Stimulated activated CD4-positive, alpha-beta T cell treated with anti-CD3 and anti-CD28 coated beads, Interleukin-15, amount 100 ng/mL, for 48 hours (primary cell): ENCODE measurements at regions not wholly inside any gene's neighbourhood (a gene's known extent, or its start where the extent isn't known, plus 50 kb on each side); places are given as distances from the start of the nearest gene placed in this dataset.
"Not testable (repeated sequence)": the region's sequence is repeated elsewhere in the genome, so short reads cannot be mapped to it uniquely, and the experiment has no call there.

ENCODE experiments used
- DNase-seq, 2 donors: peaks; one replicate each; pipeline ENCODE4 v3.0.0-alpha.2; 2020; ENCODE audit warnings: low read depth in 2 of 2

DNA sequence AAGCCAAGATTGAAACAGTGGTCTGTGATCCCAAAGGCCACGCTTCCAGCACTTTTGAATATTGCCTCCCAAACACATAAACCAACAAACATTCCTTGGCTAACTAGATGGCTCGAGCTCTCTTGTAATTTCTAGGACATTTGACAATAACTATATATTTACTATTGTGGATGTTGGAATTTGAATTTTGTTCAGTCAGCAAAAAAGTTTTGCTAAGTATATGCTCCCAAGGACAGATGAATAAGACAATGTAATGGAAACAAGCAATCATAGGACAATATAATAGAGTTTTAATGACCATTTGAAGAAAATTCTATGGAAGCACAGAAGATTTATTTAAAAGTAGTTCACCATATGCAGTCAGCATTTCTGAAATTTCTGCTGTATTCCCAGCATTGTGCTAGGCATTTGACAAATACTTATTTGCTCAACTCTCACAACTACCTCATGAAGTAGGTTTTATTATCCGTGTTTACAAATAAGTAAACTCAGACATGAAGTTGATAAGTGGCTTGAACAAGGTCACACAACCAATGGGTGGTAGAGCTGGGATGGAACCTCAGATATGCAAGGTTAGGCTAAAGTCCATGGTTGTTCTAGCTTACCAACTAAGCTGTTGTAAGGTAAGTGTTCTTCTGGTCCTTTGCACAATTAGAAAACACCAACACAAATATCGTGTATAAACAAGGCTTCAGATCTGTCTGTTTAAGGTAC, 205.1 kb downstream of the NUFIP1 start:
- DNase-seq: no peak

DNA sequence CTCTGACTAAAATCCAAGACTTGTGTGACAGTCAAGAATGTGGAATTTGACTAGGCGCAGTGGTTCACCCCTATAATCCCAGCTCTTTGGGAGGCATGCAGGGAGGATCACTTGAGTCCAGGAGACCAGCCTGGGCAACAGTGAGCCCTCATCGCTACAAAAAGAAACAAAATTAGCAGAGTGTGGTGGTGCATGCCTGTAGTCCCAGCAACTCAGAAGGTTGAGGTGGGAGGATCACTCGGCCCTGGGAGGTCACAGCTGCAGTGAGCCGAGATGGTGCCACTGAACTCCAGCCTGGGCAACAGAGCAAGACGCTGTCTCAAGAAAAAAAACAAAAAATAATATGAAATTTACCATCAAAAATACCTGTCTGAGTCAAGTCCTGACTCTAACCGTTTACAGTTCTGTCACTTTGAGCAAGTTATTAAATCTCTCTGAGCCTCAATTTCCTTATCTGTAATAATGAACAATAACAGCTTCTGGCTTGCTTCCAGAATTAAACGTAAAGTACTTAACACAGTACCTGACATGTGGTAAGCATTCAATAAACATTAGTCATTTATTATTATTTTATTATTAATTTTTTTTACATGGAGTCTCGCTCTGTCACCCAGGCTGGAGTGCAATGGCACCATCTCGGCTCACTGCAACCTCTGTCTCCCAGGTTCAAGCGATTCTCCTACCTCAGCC, 204.6 kb upstream of the TSC22D1 start:
- DNase-seq: no peak

DNA sequence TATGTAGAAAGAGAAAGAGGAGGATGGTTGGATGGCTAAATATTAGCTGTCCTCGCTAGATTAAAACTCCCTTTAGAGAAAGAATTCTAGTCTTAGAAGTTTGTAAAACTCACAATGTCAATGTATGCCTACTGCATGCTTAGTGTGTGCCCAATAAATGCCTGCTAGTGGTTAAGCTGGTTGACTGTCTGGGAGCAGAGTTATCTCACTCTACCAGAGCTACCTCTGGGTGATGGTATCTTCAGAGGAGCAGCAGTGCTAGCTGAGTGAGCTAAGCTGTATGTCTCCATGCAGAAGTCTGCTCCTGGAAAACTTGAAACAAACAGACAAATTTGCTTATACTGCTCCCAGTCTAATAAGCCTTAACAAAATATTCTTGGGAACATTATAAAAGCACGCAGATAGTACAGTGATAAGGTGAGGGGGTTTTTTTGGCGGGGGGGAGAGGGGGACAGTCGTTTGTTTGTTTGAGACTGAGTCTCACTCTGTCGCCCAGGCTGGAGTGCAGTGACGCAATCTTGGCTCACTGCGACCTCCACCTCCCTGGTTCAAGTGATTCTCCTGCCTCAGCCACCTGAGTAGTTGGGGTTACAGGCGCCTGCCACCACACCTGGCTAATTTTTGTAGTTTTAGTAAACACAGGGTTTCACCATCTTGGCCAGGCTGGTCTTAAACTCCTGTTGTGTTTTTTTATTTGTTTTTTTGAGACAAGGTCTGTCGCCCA, 202.8 kb upstream of the TSC22D1 start:
- no peak for DNase-seq

DNA sequence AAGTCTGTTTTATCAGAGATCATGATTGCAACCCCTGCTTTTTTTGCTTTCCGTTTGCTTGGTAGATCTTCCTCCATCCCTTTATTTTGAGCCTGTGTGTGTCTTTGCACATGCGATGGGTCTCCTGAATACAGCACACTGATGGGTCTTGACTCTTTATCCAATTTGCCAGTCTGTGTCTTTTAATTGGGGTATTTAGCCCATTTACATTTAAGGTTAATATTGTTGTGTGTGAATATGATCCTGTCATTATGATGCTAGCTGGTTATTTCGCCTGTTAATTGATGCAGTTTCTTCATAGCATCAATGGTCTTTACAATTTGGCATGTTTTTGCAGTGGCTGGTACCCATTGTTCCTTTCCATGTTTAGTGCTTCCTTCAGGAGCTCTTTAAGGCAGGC, 199.2 kb upstream of the TSC22D1 start:
- not testable (repeated sequence) for DNase-seq

DNA sequence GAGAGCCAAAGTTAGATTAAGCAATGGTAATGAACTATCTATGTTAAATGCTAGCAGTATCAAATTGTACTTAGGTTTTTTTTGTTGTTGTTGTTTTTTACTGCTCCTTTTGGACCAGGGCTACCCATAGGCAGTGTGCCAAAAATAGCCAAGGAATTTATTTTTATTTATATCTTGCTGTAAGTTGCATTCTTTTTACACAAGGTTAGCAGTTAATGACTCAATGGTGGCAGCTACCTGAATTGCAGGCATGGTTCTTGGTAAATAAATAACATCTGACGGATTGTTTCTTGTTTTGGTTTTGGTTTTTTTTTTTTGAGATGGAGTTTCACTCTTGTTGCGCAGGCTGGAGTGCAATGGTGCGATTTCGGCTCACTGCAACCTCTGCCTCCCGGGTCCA, 194.8 kb upstream of the TSC22D1 start:
- no peak for DNase-seq

DNA sequence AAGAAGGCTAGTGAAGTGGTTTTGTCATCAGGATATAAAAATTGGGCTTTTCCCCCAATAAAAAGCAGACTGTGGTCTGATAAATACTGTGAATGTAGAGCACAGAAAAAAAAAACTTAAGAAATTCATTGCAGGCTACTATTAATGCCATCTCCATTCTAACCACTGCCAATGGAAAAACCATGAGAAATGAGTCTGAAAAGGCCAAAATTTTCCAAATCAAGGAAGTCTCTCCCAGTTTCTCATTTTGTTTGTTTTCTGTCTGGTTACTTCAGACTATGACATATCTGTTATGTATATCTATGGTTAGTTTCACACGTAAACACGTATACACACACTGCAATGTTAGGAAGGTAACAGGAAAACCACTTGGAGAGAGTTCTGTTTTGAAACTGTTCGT, 193.6 kb upstream of the TSC22D1 start:
- DNase-seq: no peak

DNA sequence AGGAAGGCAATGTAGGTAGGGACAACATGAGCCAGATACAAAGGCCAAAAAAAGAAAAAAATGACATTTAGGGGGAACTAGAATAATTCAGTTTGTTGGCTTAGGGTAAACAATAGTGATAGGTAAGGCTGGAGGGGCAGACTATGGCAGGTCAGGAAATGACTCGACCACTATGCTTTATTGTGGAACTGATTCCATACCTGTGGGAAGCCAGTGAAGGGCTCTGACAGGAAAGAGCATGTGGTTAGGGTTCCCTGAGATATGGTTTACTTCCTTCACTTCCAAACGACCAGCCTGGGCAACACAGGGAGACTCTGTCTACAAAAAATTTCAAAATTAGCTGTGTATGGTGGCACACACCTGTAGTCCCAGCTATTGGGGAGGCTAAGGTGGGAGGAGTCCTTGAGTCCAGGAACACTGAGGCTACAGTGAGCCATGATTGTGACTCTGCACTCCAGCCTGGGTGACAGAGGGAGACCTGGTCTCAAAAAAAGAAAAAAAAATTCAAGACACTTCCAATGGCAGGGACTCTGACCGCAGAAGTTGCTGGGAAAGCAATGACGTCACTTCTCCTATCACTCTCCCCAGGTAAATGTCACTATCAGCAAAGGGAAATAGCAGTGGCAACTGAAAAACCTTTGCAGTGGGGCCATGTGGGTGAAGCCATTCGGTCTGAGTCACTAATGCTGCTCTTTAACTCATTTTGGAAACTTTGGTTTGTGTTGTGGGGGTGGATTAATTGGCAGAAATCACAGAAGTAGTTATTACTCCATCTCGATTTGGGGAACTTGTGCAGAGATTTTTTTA, 192.8 kb upstream of the TSC22D1 start:
- peak; percentile 15 to 36 for DNase-seq

DNA sequence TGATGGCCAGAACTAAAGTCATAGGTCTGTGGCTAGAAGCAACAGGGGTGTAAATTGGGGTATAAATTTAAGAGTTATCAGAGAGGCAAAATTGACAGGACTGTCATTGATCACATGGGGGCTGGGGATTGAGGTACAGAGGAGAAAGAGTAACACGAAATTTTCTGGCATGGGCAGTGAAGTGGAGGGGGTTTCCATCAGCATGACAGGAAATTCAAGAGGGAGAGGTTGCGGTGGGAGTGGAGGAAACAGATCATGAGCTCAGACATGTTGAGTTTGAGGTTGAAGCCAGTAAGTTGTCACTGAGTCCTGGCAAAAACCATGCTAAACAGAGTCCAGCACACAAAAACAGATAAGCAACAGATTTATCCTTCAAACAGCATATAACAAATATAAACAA, 192.1 kb upstream of the TSC22D1 start:
- DNase-seq: peak in 1 of 2 donors; percentile 25

DNA sequence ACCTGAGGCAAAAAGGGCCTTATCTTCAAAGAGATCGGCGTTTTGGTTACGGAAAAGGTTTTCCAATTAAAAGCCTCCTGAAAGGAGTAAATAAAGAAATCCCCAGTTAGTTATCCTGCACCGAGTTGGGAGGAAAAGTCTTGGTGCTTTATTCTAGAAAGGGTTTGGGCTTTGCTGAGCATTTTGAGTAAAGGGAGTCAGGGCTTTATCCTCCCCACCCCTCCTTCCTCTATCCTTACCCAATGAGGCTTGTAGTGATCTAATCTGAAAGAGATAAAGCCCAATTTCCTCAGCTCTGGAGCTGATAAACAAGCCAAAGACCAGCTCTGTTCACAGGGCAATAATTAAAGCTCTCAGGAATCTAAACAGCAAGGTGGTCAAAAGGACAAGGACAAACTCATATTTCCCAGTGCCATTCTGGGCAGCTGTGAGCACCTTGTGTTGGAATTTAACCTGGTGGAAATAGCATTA, 188.9 kb upstream of the TSC22D1 start:
- DNase-seq: no peak

DNA sequence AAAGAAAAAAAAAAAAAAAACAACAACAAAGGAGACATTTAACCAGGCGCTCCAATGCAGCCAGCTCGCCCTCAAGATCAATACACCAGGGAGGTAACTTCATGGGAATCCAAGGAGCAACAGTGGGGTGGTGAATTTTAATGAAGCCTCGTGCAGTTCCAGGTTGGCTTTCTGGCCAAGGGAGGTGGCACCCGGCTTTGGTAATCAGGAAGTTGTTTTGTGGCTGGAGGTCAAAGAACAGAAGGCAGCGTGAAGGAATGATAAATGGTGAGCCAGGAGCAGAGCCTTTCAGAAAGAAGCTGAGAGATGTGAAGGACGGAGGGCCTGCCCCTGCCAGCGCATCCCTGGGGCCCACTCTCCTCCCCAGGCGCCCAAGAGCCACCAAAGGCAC, 188.2 kb upstream of the TSC22D1 start:
- DNase-seq: no peak

DNA sequence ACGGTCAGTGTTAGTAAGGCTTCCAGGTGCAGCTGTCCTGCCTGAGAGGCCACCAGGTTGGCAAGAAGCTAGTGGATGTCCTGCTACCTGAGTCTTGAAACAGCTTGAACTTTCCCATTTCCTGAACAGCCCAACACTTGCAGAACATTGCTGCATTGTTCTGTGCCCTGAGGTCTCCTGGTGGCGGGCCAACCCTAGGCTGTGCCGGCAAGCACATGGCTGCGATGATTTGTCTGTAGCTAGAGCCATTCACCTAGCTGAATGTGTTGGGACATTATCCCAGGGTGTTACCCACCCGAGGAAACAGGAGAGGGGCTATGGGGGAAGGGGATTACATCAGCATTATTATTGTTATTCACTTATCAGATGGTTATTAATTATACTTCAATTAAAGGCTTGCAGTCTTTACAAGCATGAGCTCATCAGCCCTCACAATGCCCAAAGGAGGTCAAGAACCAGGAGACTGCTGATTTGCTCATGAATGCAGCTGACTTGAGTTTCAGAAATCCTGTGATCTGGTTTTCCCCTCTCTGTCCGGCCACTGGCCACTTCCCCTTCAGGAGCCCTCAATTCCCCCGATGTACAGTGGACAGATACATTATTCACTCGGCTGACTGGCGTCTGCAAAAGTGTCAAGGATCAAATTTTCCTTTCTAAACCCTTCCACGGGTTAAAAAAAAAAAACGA, 187.6 kb upstream of the TSC22D1 start:
- DNase-seq: no peak

DNA sequence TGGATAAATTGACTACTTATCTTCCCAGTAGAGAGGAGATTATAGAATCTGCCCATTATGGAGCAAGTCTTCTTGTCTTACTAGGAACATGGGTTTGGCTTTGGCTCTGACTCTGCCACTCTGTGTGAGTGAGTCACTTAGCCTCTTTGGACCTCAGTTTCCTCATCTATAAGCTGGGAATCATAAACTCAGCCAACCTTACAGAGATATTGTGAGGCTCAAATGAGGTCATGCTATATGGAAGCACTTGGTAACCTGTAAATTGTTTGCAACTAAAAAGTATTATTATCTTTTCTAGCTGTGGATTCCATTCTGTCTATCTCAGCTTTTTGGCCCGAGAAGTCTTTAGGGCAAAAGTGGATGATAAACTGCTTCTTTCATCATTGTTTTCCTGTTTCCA, 186.8 kb upstream of the TSC22D1 start:
- no peak for DNase-seq

DNA sequence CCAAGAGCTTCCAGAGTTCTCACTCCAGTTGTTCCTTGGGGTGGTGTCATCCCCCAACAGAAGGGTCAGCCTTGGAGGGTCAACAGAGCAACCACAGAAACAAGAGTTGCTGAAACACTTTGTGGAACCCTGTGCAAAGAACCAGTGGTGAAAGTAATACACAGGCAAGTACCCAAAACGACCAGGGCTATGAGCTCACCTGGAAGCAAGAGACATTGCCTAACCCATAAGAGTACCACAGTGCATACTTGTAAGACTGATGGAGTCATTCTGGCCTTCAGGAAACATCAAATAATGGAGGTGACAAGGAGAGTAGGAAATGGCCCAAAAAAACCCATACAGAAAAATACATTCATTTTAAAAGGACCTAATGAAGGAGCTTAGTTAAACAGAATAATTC, 184.3 kb upstream of the TSC22D1 start:
- DNase-seq: no peak

DNA sequence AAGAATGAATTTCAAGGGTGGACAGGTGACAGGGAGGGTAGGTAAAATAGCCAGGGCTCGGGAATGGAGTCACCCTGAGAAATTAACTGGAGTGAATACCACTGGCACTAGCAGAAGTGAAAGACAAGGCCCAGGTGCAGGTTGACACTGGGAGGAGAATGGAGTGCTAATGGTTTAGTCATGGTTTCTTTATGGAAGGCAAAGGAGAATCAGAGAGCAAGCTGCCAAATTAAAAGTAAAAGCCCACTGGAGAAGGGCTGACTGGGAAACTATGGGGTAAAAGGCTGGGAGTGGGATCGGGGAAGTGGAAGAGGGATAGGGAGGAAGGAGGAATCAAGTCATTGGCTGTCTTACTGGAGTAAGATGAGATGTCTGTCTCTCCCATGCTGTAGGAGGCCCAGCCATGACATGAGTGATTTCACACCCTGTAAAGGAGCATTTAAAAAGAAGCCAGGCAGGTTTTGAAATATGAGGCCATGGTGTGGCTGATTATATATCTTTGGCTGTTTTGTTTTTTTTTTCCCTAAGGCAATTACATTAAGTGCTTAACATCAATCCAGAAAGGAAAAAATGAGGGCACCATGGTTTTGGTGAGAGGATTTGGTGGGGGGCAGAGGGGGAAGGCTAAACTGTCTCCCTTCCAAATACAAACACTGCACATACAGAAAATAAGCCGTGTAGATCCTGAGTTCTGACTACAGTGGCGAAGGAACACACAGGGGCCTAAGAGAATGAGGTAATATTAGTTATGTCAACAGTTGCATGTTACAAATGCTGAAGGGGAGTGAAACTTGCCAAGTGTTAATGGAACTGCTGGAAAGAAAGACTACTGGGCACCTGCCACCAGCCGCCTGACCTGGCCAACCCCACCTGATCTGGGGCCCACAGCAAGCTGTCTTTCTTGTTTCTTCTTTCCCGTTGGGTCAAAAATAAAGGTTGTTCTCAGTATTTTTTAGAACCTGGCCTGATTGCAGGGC, 183.5 kb upstream of the TSC22D1 start:
- no peak for DNase-seq

DNA sequence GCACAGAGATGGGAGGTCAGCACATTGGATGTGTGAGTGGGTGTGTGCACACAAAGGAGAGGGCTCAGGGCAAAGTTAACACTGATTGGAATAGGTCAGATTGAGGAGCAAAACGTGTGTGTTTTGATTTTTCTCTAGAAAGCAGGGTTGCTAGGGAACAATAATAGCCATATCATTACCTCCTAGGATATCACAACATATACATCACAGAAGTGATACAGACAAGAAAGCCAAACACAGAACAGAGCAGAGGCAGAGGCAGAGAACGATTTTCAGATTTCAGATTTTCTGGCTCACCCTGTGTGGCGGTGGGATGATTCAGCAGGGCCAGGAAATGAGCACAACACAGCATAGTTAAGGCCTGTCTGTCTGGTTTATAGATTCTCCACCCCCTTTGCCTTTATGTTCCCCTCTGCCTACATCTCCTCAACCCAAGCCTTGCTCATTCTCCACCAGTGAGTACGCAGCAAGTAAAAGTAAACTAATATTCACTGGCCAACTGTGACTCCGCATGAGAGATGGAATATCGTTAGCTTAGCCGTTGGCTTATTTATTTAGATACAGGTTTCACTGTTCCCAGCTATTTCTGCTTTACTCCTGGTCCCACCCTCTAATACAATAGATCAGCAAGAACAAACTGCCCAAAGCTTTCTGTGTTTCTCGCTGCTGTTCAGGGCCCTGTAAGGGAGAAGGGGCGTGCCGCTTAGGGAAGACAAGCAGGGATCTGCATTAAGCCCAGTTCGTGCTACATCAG, 182.7 kb upstream of the TSC22D1 start:
- DNase-seq: peak in 1 of 2 donors; percentile 23

DNA sequence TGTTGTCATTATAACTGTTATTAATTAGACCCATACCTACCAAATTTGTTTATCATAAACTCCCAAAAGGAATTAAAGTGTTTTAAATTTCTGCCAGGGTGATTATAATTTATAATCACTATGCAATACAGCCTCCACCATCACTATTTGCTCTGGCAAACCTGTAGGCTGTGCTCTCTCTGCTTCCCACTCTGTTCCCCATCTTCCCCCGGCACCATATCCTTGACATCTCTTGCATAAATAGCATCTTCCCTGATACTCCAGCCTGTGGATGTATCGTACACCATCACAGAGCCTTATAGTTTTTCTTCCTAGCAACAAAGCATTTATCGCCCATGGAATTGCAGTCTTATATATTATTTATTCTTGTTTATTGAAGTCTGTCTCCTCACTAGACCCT, 181.5 kb upstream of the TSC22D1 start:
- DNase-seq: no peak

DNA sequence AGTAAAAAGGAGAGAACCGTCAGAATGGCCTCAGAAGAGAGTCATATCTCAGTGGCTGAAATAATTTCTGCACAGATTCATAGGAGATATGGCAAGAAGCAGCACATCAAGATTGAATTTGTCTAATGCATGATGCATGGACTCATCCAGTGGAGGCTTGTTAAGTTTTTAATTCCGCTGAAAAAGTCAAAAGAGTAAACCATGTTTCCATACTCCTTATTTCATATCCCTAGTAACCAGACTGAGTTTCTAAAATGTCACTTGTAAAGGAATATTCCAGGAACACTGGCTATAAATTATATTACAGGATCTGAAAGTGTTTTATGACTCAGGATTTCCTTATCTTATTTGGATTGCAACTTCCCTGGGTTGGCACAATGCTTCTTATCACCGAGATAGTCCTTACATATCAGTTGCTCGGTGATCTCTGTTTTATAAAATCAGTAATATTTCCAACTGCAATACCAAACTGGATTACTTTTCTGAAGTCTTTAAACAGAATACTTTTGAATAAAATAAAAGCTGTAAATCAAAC, 180.2 kb upstream of the TSC22D1 start:
- no peak for DNase-seq

DNA sequence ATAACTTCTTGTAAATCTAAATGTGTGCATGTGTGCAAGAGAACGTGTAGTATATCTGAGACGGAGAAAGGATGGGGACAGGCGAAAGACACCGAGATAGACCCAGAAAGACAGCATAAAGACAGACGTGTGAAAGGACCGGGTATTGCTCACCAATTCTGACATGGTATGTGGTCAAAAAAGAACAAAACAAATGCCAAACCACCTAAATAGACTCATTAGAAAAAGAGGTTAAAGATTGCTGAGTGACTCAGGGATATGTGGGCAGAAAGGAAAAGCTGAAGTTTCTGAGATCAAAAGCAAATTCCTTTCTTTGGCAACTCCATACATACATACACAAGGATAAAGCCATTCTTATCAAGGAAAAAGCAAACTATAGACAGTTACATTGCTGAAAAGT, 179.7 kb upstream of the TSC22D1 start:
- no peak for DNase-seq

DNA sequence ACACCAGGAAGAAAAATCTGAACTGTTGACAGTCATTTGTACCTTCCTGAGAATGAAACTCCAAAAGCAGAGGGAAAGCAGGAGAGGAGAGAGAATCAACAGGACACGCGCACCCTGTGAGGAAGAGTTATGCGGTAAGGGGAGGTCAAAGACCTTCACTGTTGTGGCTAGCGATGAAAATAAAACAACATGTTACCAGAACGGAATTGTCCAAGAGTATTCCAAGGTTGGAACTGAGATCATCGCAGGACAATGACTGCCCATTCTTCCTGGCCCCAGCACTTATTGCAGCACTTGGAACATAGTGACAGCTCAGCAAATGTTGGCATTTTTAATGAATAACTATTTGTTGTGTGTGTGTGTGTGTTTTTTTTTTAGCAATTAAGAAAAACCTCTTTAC, 176.0 kb upstream of the TSC22D1 start:
- DNase-seq: no peak
